Spleen (tissue), 11 donors: ENCODE measurements at regions not wholly inside any gene's neighbourhood (a gene's known extent, or its start where the extent isn't known, plus 50 kb on each side); places are given as distances from the start of the nearest gene placed in this dataset.

Source experiments
- DNase-seq: peaks from one replicate; pipeline ENCODE4 v3.0.0-alpha.2; 2020
- H3K27ac ChIP-seq, 8 donors: fragments of 200-600 bp; sonication (generic) in 7 of 8; 1 replicate in 4 of 8; 2 replicates in 4 of 8; pipeline versions ENCODE4 v1.5.0 to v1.8.0; 2016 to 2021; ENCODE audit warnings: inconsistent platforms in 4 of 8, mild to moderate bottlenecking in 4 of 8, moderate library complexity in 1 of 8
- H3K27me3 ChIP-seq, 7 donors: fragments of 200-600 bp; sonication (generic) in 6 of 7; replicated peaks in 1 of 7; 1 replicate in 4 of 7; 2 replicates in 3 of 7; pipeline versions ENCODE4 v1.5.0 to v1.8.0; 2016 to 2021; ENCODE audit warnings: inconsistent platforms in 3 of 7, mild to moderate bottlenecking in 1 of 7
- H3K36me3 ChIP-seq, 6 donors: fragments of 200-600 bp; sonication (generic) in 5 of 6; 1 replicate in 4 of 6; 2 replicates in 2 of 6; pipeline versions ENCODE4 v1.5.0 to v1.8.0; 2016 to 2021; ENCODE audit warnings: inconsistent platforms in 2 of 6
- H3K4me1 ChIP-seq, 6 donors: fragments of 200-600 bp; sonication (generic) in 5 of 6; 1 replicate in 3 of 6; 2 replicates in 3 of 6; pipeline versions ENCODE4 v1.5.0 to v1.8.0; 2016 to 2021; ENCODE audit warnings: inconsistent platforms in 3 of 6
- H3K4me3 ChIP-seq, 8 donors: fragments of 200-600 bp; sonication (generic) in 7 of 8; 1 replicate in 4 of 8; 2 replicates in 4 of 8; pipeline versions ENCODE4 v1.5.0 to v1.8.0; 2016 to 2021; ENCODE audit warnings: inconsistent platforms in 4 of 8, mild to moderate bottlenecking in 4 of 8, moderate library complexity in 2 of 8
- H3K9me3 ChIP-seq, 8 donors: fragments of 200-600 bp; sonication (generic) in 7 of 8; 1 replicate in 4 of 8; 2 replicates in 4 of 8; pipeline versions ENCODE4 v1.5.0 to v1.8.0; 2016 to 2021; ENCODE audit warnings: inconsistent platforms in 4 of 8
- POLR2A ChIP-seq, 3 donors: fragments of 450-650 bp; IDR thresholded peaks; one replicate each; pipeline ENCODE4 v1.5.1; 2017; ENCODE audit warnings: antibody characterized with exemption in 3 of 3, mild to moderate bottlenecking in 1 of 3
- POLR2AphosphoS5 ChIP-seq, 3 donors: sonication (generic); formaldehyde crosslinking; IDR thresholded peaks; one replicate each; pipeline ENCODE4 v1.5.1; 2017; ENCODE audit warnings: antibody characterized with exemption in 3 of 3
- WGBS, 5 donors: extraction: QIAGEN DNeasy Blood & Tissue Kit in 3 of 5; methylation state at CpG; one replicate each; pipeline versions ENCODE4 v1.1.5 to v1.1.7; 2013 to 2018; 5-methylcytosine and 5-hydroxymethylcytosine counted together
- intact Hi-C: fragments of 100-400 bp; cut with DNase I; formaldehyde crosslinking; loops from one replicate; pipeline ENCODE4 v1.15.0; 2023; ENCODE audit warnings: low total_unique reads
- TF ChIP-seq, protein P1 (sequence below), 11 experiments: fragments of 200-600 bp in 7 of 11; fragments of 450-650 bp in 4 of 11; sonication (generic) in 4 of 11; IDR thresholded peaks in 8 of 11; conservative IDR thresholded peaks in 3 of 11; 1 replicate in 7 of 11; 2 replicates in 4 of 11; pipeline versions ENCODE4 v1.4.0 to v1.8.0; 2016 to 2021; ENCODE audit warnings: antibody characterized with exemption in 11 of 11, inconsistent platforms in 4 of 11, mild to moderate bottlenecking in 1 of 11
- donor health status: healthy with polysubstance abuse.
- donor health status: DM: no; HTN: no; CAD: no; lungs with moderate emphysema.
- donor health status: DM: no; HTN: no; CAD: no.
- donor health status: Bipolar disorder and iron deficiency.
- donor health status: healthy.
- donor health status: DM: no; HTN: no; CAD: no.
- donor health status: DM: yes; HTN: yes; CAD: no.

DNA sequence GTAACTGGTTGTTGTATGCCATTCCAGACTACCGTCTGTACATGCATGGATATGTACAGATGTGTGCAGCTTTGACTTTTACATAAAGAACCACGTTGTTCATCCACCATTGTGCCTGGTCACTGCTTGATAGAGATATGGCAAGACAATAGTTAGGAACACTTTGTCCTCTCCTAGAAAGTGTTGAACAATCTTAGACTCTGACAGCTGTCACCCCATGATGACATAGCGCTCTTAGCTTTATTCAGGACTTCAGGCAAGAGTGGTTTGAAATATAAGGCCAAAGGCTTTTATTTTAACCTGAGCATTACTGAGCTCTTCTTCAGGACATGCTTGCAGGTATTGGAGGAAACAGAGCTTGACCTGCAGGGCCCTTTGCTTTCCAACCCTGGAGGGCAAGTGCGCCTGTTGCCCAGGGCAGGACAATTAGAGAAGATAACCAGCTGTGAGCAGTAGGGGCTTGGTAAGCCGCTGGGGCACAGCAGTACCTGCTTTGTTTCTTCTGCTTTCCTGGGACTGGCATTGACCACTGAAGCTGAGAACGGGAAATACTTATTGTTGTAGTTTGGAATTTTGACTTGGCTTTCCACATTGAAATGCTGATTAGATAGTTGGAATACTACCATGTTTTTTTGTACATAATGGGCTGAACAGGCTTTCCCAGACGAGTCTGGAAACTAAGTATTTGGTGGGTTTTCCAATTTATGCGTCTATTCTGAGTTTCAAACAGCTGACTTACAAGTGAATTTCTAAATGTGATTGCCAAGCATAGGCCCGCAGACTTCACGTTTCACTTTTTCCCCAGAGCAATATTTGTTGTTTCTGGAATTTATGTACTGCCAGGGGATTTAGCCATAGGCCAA is 51.1 kb downstream of the GARRE1 start:
- no peak for TF ChIP-seq POLR2A (IDR thresholded peaks at IDR 0.05)
- TF ChIP-seq POLR2AphosphoS5 (IDR thresholded peaks at IDR 0.05), result no peak
- TF ChIP-seq, protein P1, sequence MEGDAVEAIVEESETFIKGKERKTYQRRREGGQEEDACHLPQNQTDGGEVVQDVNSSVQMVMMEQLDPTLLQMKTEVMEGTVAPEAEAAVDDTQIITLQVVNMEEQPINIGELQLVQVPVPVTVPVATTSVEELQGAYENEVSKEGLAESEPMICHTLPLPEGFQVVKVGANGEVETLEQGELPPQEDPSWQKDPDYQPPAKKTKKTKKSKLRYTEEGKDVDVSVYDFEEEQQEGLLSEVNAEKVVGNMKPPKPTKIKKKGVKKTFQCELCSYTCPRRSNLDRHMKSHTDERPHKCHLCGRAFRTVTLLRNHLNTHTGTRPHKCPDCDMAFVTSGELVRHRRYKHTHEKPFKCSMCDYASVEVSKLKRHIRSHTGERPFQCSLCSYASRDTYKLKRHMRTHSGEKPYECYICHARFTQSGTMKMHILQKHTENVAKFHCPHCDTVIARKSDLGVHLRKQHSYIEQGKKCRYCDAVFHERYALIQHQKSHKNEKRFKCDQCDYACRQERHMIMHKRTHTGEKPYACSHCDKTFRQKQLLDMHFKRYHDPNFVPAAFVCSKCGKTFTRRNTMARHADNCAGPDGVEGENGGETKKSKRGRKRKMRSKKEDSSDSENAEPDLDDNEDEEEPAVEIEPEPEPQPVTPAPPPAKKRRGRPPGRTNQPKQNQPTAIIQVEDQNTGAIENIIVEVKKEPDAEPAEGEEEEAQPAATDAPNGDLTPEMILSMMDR (IDR thresholded peaks at IDR 0.05 in 8 of 11, conservative IDR thresholded peaks at IDR 0.05 in 3 of 11), result no peak
- Histone ChIP-seq H3K9me3 (no peaks in the 10 kb centered on the region), H3K27me3 (no peaks in the 10 kb centered on the region), H3K4me3 (no peak overlapping the region), H3K27ac (no peak overlapping the region), H3K4me1 (peaks cover 8 to 42% (median 31%) of the 10 kb centered on the region in 6 donors), H3K36me3 (peaks cover 0 to 63% (median 11%) of the 10 kb centered on the region in 6 donors)
- 81 to 93% (median 85%) methylated on average over 10 of the region's 10 CpGs for WGBS, 5 donors
- DNase-seq, result no peak
- intact Hi-C loops, result no loop called here

DNA sequence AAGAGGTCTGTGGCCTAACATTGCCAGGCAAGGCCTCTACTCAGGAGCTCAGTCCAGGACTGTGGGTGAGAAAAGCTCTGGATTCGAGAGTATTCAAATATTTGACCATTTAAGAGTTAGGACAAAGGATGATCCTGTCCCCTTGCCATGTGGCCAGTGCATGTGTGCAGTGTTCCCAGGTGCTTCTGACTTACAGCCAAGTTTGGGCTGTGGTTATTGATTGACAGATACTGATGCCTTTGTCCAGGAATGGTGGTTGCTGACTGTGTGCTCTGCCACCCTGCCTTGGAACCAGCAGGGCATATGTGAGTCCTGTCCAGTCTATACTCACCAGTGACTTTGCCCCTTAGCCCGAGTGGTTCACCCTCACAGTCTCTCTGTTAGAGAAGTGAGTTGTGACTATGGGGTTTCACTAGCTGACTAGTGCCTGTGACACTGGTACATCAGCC is 51.9 kb downstream of the GARRE1 start:
- H3K9me3 ChIP-seq, result no peaks in the 10 kb centered on the region
- H3K27me3 ChIP-seq, result no peaks in the 10 kb centered on the region
- H3K27ac ChIP-seq, result peak overlapping the region in 1 of 8 donors; percentile 31
- TF ChIP-seq, protein P1 (IDR thresholded peaks at IDR 0.05 in 8 of 11, conservative IDR thresholded peaks at IDR 0.05 in 3 of 11), result no peak
- TF ChIP-seq POLR2AphosphoS5 (IDR thresholded peaks at IDR 0.05) (no peak), POLR2A (IDR thresholded peaks at IDR 0.05) (no peak)
- H3K4me1 ChIP-seq, result peaks cover 8 to 49% (median 36%) of the 10 kb centered on the region in 6 donors
- WGBS, 5 donors, result 80 to 88% (median 84%) methylated on average over 2 of the region's 2 CpGs
- no peak for DNase-seq
- H3K36me3 ChIP-seq, result peaks cover 0 to 55% (median 4%) of the 10 kb centered on the region in 6 donors
- intact Hi-C loops, result no loop called here
- H3K4me3 ChIP-seq, result no peak overlapping the region

DNA sequence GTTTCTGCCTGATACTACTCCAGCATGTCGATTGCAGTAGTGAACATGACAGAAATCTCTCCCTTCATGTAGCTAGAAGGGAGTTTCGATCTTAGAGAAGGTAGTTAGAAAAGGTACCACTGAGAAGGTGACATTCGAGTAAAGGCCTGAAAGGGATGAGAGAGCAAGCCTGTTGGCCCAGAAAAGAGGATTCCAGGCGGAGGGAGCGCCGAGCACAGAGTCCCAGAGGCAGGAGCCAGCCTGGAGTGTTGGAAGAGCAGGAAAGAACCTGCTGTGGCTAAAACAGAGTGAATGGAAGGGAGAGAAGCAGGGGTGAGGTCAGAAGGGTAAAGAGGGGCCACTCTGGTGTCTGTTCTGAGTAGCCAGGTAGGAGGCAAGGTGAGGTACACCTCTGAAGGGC is 52.5 kb downstream of the GARRE1 start:
- Histone ChIP-seq H3K4me1 (peaks cover 8 to 49% (median 38%) of the 10 kb centered on the region in 6 donors), H3K36me3 (peaks cover 0 to 54% (median 1%) of the 10 kb centered on the region in 6 donors), H3K27ac (peak overlapping the region in 1 of 8 donors; percentile 31), H3K27me3 (no peaks in the 10 kb centered on the region), H3K9me3 (no peaks in the 10 kb centered on the region), H3K4me3 (no peak overlapping the region)
- DNase-seq, result no peak
- intact Hi-C loops, result no loop called here
- 89 to 94% (median 92%) methylated on average over 6 of the region's 6 CpGs for WGBS, 5 donors
- TF ChIP-seq POLR2AphosphoS5 (IDR thresholded peaks at IDR 0.05) (no peak), POLR2A (IDR thresholded peaks at IDR 0.05) (no peak)
- TF ChIP-seq, protein P1 (IDR thresholded peaks at IDR 0.05 in 8 of 11, conservative IDR thresholded peaks at IDR 0.05 in 3 of 11), result no peak
